ENCODE measurements at regions not wholly inside any gene's neighbourhood (a gene's known extent, or its start where the extent isn't known, plus 50 kb on each side); places are given as distances from the start of the nearest gene placed in this dataset.

GRCh38 chr21:19993268-19993667 is 1004.9 kb upstream of the NCAM2 start:
- TF ChIP-seq CTCF (IDR thresholded peaks at IDR 0.05) (no peak), POLR2A (IDR thresholded peaks at IDR 0.05; ENCODE audit: low read depth) (no peak), EP300 (IDR thresholded peaks at IDR 0.05) (no peak)
